K562 (cell line): ENCODE measurements at regions not wholly inside any gene's neighbourhood (a gene's known extent, or its start where the extent isn't known, plus 50 kb on each side); places are given as distances from the start of the nearest gene placed in this dataset.

Experiments
- POLR2AphosphoS5 ChIP-seq: IDR thresholded peaks from 2 replicates; pipeline ENCODE4 v1.6.1; 2011; ENCODE audit warnings: mild to moderate bottlenecking, low read depth, low read length, moderate library complexity; ENCODE audit not compliant: control insufficient read depth, insufficient read depth
- USF1 ChIP-seq: sonication (generic); formaldehyde crosslinking; IDR thresholded peaks from 2 replicates; pipeline ENCODE4 v1.9.0; 2022; ENCODE audit warnings: mild to moderate bottlenecking, missing genetic modification reagents
- ZZZ3 ChIP-seq: fragments of 450-650 bp; IDR thresholded peaks from 2 replicates; pipeline ENCODE4 v1.6.1; 2016; ENCODE audit warnings: antibody characterized with exemption, mild to moderate bottlenecking, moderate library complexity

- TF ChIP-seq USF1 (no peak), ZZZ3 (no peak), POLR2AphosphoS5 (no peak)
Measured at GRCh38 chr2:228763379-228763981, 507.6 kb downstream of the PID1 start.
